GM21717 (cell line): ENCODE measurements at regions not wholly inside any gene's neighbourhood (a gene's known extent, or its start where the extent isn't known, plus 50 kb on each side); places are given as distances from the start of the nearest gene placed in this dataset.

Experiments
- ATAC-seq: cut with Tn5 transposase; IDR thresholded peaks from one replicate; pipeline ENCODE4 v1.9.1; 2021; ENCODE audit warnings: mild to moderate bottlenecking, moderate library complexity; ENCODE audit not compliant: unreplicated experiment

DNA sequence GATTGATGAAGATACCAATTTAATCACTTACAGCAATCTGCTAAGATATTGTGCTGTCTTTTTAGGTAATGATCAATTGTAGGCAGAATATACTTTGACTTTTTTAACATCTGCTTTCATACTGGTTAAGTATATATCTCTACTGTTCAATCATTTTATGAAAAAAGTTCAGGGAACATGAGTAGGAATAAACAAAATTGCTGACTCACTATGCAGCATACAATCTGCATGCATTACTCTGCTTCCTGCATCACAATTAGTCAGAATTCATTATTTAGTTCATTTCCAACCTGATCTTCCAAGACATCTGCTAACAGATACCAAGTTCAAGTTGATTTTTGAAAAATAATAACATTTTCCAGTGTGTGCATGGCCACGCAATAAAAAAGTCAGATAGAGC, 1430.4 kb upstream of the LRRTM1 start:
- no peak for ATAC-seq

DNA sequence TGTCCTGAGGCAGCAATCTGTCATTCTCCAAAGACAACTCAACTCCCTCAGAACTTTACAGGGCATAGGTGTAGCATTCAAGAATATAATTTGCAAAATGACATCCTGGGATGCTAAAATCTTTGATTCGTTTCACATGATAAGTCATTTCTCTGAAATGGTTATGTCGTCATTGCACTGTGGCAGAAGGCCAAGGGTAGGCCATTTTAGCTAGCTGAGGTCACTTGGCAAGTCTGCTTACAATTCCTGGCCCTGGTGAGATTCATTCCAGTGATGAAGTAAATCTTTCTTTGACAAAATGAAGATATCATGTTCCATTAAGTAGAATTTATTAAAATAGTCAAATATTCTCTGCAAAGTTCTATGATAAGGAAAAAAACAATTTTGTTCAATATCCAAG, 1410.3 kb upstream of the LRRTM1 start:
- ATAC-seq: no peak

DNA sequence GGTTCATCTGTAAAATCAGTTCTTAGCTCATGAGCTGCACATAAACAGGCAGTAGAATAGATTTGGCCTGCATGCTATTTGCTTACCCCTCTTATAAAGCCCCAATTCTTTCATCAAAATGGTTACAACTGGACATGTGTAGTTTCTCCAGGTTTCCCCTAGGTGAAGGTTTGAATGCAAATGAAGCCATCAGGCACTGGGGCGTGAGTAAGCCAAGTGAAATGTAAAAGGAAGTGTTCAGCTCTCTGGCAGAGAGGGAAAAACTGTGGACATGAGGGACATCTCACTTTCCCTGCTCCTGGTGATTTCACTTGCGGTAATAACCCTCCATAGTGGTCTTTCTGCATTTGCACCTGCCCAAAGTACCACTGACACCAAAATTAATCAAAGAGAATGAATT, 1402.3 kb upstream of the LRRTM1 start:
- no peak for ATAC-seq

DNA sequence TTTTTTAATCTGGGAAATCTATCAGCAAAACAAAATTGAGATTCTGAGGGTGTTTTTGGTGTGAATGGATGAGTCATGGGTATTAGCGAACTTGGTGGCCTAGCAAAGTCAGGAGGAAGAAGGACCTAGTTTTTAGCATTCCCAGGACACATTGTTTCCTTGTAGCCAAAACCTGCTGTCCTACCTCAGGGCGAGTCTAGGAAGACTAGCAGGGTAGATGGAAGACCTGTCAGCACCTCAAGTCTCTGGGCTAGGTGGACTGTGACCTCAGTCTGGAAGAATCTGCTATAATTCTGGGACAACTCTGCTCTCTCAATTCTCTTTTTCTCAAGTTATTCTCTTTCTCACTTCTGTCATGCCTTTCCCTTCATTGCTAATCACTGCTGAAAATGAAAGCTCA, 1399.3 kb upstream of the LRRTM1 start:
- no peak for ATAC-seq

DNA sequence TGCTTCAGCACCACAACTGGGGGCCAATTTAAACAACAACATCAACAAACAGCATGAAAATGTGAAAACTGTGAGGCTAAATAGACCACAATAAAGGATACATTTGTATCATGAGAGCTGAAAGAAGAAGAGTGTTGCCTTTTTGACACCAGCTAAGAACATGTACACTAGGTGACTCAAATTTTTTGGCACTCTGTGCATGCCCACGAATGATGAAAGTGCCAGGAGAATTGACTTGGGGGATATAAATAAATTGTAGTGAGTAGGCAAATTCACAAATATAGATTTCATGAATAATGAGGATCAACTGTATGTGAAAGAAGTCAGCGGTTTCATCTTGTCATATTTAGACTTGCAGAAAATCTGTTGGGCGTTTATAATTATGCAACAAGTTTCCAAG, 1388.0 kb upstream of the LRRTM1 start:
- no peak for ATAC-seq

DNA sequence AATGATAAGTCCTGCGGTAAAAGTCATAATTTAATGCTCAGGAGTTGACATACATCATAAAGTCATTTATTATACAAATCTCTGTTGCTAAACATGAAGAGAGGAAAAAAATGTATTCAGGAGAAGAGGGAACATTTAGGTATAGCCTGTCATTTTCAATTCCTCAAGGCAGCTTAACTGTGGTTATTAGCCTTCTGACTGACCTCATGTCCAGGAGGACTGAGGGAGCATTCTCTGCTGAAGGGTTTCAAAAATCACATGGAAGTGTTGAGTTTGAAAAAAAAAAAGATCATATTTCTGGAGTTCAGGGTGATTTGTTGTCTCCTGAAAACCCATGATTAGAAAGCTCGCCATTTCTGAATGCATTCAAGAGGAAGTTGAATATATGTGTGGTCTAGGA, 1371.1 kb upstream of the LRRTM1 start:
- no peak for ATAC-seq

DNA sequence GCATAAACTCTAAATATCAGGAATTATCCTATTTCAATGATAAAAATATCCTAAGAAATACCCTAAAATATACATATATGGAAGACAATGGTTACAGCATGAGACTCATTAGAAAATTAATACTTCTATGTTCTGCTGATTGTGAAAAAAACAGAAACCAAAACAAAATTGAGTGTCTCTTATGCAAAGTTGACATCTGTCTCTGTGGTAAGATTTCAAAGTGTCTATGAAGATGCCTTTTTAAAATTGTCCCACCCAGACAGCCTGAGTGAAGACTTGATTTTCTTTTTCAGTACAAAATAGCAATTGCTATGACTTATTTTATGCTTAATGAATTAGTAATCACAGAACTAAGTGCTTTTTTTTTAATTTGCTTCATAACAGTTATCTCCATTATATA, 1368.4 kb upstream of the LRRTM1 start:
- ATAC-seq: no peak

DNA sequence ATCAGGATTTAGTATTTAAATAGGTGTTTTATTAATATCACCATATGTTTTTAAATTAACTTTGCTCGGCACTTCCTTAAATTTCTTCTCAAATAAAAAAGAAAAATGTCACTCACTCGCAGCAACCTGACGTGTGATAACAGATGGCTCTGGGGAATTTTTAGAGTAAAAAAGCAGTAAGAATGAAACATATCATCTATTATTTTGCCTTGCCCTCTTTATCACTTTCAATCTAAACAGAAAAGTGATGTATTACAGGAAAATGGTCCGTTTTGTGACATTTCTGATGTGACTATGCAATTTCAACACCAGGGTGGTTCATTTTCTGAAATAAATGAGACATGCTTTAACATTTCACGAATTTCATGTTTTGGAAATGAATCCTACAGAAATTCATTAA, 1368.0 kb upstream of the LRRTM1 start:
- no peak for ATAC-seq

DNA sequence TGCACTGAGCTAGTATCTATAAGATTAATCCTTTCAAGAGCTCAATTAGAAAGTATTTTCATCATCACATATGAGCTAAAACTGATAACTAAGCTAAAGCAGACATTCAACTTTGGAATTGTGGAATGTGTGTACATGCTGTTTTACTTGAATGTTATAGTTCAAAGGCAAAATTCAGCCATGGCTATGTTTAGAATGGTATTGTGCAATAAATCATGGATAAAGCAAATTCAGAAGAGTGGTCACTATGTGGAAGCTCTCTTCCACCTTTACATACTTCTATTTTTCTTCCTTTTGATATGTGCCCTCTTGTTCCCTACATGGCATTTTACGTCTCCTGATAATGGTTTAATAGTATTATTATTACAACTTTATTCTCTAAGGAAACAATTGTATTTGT, 1366.3 kb upstream of the LRRTM1 start:
- ATAC-seq: no peak

DNA sequence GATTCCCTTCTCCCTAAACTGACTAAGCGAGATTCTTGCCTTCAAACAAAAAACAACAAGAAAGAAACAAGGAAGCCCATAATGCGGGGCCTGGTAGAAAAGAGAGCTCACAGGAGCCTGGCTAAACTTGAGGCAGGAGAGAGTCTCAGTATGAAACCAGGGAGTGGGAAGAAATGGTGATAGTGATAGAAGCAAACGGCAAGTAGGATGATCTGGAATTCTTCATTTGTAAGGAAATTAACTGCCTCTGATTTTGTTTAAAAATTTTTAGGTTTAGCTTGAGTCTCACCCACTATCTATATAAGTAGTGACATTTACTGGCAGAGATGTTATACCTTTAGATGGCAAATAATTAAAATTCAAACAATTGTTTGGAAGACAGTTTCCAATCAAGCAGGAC, 1356.5 kb upstream of the LRRTM1 start:
- ATAC-seq: no peak

DNA sequence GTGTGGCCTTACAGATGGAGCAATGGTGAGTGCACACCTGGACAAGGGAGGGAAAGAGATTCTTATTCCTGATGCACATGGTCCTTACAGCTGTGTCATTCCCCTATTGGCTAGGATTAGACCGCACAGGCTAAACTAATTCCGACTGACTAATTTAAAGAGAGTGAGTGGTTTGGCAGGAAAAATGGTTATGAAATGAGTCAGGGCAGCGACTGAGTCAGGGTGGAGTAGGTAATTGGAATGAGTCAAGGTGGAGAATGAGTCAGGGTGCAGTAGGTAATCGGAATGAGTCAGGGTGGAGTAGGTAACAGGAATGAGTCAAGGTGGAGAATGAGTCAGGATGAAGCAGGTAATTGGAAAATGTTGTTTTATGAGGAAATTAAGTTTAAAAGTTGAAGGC, 1353.7 kb upstream of the LRRTM1 start:
- no peak for ATAC-seq

DNA sequence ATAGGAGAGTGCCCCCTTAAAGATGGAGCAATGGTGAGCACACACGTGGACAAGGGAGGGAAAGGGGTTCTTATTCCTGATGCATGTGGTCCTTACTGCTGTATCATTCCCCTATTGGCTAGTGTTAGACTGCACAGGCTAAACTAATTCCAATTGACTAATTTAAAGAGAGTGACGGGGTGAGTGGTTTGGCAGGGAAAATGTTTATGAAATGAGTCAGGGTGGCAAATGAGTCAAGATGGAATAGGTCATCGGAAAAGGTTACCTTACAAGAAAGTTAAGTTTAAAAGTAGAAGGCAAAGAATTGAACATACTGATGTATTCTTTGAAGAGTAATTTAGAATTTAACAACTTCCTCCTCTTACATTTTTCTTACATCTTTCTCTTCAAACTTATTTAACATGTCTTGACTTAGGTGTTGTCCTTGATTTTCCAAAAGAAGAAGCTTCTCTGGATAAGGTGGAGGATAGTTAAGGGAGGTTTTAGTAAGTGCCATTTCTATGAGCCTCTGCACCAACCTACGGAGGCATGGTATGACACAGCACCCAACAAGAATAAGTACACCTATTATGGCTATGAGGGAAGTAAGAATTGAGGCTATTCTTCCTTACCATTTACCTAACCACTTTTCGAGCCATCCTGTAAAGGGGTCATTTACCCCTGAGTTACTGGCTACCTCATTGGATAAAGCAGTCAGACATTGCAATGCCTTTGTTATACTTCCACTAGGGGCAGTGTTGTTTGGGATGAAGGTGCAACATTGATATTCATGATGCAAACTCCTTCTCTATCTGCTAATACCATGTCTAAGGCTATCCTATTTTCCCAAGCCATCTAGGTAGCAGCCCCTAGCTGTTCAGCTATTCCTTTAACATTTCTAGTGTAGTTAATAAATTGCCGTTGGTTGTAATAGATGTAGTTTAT, 1345.8 kb upstream of the LRRTM1 start:
- no peak for ATAC-seq

DNA sequence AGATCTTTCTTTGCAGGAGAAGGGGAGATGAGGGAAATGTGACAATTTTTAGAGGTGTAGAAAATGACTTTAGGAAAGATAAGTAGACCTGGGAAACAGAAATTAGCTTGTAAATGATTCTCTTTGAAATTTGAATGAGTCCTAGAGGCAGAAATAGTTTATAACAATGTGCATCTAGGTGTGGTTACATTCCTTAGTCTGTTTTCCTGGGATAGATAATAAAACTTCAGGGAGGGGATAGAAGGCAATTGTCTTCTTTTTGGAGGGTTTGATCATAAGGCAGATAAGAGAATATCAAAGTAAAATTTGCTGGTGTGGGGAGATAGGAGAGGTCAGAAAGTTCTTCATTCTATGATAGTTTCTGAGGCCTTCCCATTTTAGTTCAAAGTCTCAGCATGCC, 1344.3 kb upstream of the LRRTM1 start:
- no peak for ATAC-seq

DNA sequence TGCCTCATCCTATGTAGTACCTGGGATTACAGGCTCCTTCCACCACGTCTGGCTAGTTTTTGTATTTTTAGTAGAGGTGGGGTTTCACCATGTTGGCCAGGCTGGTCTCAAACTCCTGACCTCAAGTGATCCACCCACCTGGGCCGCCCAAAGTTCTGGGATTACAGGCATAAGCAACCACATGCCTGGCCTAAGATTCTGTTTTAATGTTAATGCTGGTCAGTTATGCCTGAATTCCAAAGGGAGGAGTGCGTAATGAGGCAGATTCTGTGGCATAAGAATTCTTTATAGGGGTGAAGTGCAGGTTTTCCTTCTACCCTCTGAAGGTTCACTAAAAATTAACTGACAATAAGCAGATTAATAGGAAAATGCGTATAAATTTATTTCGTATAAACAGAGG, 1343.8 kb upstream of the LRRTM1 start:
- ATAC-seq: no peak

DNA sequence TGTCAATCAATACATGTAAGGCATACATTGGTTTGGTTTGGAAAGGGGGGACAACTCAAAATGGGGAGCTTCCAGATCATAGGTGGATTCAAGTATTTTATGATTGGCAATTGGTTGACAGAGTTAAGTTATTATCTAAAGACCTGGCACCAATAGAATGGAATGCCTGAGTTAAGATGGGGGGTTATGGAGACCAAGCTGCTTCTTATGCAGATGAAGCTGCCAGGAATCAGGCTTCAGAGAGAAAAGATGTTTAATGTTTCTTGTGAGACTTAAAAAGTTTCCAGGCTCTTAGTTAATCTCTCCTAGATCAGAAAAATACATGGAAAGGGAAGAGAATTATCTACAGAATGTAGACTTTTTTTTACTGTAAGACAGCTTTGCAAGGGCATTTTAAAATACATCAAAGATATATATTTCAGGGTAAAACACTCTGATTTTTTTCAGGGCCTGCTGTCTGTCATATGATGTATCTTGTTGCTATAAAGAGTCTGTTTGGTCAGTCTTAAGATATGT, 1343.2 kb upstream of the LRRTM1 start:
- no peak for ATAC-seq

DNA sequence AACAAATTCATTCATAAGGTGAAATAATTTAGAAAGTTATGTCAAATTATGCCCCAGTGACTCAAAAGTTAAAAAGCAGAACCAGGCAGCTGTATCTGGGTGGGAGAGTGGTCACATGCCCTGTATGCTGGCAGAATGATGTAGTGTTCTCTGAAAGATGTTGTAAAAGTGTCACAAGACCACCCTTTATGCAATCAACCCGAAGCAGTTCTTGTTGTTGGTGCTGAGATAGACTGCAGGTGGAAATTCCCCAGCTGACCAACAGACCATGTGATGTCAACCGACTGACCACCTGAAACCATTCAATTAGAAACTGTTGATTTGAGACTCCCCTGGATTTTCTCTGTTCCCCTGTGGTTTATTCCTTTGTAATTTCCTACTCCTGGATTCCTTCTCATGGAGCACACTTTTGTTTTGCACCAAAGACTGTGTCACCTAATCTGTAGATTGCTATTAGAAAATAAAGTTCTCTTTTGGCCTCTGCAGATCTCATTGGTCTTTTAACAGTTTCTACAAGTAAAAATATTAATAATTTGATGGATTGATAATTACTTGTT, 1341.3 kb upstream of the LRRTM1 start:
- ATAC-seq: no peak

DNA sequence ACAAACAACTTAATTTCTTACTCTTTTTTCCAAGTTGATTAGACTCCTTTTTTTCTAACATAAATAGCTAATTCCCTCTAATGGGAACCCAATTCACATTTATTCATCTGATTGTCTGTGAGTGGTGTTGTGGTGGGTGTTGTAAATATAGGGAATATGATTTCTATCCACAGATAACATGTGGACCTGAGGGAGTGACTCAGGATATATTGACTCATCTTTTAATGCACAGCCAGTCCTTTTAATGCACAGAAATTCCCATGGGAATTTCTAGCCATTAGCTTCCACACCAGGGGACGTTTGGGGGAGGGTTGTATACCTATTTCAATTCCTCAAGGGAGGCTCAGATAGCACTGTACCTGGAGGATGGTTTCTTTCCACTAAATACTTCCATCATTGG, 1339.6 kb upstream of the LRRTM1 start:
- no peak for ATAC-seq

DNA sequence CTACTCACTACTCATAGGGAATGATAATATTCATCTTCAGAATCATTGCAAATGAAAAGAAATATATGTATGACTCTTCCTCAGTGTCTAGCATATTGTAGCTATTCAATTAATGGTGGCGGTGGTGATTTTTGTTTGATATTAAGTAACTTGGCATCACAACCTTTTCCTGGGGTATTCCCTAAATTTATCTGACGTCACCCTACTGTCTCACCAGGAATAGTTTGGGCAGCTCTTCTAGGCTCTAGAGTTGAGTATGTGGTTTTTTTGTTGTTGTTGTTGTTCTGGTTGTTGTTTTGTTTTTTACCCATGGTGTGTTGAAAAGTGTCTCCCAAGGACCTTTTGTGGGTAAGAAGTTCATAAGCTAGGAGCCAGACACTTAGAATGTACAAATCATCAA, 1320.3 kb upstream of the LRRTM1 start:
- no peak for ATAC-seq

DNA sequence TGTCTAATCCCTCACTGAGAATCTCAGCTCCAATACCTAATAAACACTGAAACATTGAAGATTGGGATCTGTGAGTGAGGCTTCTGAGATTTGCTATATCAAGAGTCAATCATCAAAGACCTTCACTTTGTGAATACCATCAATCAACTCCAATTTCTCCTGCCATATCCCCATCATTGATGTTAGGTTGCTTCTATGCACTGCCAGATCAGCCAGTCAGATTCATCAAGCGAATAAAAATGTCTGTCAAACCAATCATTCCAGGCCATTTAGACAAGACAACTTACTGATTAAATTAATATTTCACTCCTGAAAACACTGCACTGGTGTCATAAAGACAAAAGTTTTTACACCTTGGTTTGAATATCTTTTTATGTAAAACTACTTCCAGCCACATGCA, 1295.5 kb upstream of the LRRTM1 start:
- no peak for ATAC-seq

DNA sequence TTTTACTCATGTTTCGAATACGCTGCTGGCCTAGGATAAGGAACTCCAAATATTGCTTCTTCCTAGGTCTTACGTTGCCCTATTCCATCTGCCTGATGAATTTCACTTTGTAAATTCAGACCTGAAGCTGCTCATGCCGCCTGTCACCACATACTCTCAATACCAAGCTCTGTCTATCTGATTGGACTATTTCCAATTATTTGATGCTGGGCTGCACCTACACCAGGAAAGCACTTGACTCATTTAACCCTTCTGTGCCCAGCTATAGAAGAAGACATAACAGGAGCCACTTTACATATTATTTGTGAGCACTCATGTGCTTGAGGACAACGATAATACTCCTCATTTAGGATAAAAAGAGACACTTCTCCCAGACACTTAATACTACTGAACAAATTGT, 1293.9 kb upstream of the LRRTM1 start:
- ATAC-seq: no peak

DNA sequence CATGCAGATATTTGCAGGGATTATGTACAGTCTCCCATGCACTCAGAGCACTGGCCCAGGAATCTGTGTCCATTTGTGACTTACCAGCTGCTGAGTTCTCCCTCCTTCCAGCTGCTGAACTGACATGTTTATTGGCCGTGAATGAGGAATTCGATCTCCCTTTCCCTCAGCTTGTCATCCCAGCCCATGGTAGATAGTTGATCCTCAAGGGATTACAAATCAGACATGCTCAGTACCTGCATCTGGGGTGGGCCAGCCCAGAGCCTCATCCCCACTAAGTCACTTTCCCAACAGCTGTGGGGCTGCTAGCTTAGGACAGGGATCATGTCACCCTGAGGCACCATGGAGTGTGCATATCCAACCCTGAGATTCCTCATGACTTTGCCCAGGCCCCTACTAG, 1284.9 kb upstream of the LRRTM1 start:
- no peak for ATAC-seq

DNA sequence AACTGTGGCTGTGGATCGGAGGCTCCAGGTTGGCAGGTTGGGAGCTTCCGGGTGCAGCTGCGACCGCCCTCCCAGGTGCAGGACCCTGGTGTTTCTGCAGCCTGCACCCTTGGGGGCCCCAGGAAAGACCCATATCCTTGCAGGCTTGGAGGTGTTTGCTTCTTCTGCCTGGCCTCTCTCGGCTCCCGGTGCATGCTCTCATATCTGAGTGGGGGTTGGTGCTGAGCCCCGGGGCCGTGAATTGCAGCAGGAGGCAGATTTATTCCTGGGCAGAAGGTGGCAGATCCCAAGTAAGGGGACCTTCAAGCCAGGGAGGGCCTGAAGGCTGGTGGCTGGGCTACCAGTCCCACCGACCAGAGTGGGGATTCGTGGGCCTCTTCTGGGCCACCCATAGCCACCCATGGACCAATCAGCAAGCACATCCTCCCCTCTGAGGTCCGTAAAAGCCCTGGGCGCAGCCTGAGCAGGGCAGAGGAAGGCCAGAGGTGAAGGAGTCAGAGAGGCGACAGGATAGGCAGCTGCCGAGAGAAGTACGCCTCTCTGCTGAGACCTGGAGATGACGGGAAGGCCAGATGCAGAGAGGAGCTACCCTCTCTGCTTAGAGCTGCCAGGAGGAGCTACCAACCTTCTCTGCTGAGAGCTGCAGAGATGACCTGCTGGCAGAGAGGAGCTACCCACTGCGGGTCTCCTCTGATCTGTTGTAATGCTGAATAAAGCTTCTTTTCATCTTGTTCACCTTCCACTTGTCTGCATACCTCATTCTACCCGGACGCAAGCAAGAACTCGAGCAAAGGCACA, 1279.0 kb upstream of the LRRTM1 start:
- ATAC-seq: no peak
